IMR-90 (cell line): ENCODE measurements at regions not wholly inside any gene's neighbourhood (a gene's known extent, or its start where the extent isn't known, plus 50 kb on each side); places are given as distances from the start of the nearest gene placed in this dataset.

Experiments used
- FOS ChIP-seq: fragments of 150-350 bp; IDR thresholded peaks from 2 replicates; pipeline ENCODE4 v1.6.1; 2016; ENCODE audit warnings: low read depth, low read length
- MAZ ChIP-seq: IDR thresholded peaks from 2 replicates; pipeline ENCODE4 v1.6.1; 2012; ENCODE audit warnings: low read depth, mild to moderate bottlenecking, low read length, improper control_type of control experiment, moderate library complexity, borderline replicate concordance
- MXI1 ChIP-seq: IDR thresholded peaks from 2 replicates; pipeline ENCODE4 v1.6.1; 2012; ENCODE audit warnings: low read depth, mild to moderate bottlenecking, low read length, moderate library complexity, borderline replicate concordance
- POLR2A ChIP-seq: IDR thresholded peaks from 2 replicates; pipeline ENCODE4 v1.6.1; 2012; ENCODE audit warnings: mild to moderate bottlenecking, low read depth, low read length
- RAD21 ChIP-seq: IDR thresholded peaks from 2 replicates; pipeline ENCODE4 v1.6.1; 2012; ENCODE audit warnings: low read length, improper control_type of control experiment
- RFX5 ChIP-seq: IDR thresholded peaks from 2 replicates; pipeline ENCODE4 v1.8.0; 2012; ENCODE audit warnings: low read depth, mild to moderate bottlenecking, low read length, moderate library complexity
- SMC3 ChIP-seq: fragments of 150-350 bp; IDR thresholded peaks from 2 replicates; pipeline ENCODE4 v1.6.1; 2016; ENCODE audit warnings: low read depth, mild to moderate bottlenecking, antibody characterized with exemption, low read length, moderate library complexity
- TF ChIP-seq, protein P1 (sequence below): conservative IDR thresholded peaks from 2 replicates; pipeline ENCODE4 v1.5.1; 2012; ENCODE audit warnings: mild to moderate bottlenecking, low read depth, low read length, improper control_type of control experiment
- TF ChIP-seq, protein P2 (sequence below): fragments of 150-350 bp; IDR thresholded peaks from 2 replicates; pipeline ENCODE4 v1.6.1; 2017; ENCODE audit warnings: mild to moderate bottlenecking, antibody characterized with exemption, low read length, low read depth
- TF ChIP-seq, protein P3 (sequence below): fragments of 150-350 bp; IDR thresholded peaks from 2 replicates; pipeline ENCODE4 v1.6.1; 2016; ENCODE audit warnings: low read depth, mild to moderate bottlenecking, low read length, moderate library complexity, borderline replicate concordance

DNA sequence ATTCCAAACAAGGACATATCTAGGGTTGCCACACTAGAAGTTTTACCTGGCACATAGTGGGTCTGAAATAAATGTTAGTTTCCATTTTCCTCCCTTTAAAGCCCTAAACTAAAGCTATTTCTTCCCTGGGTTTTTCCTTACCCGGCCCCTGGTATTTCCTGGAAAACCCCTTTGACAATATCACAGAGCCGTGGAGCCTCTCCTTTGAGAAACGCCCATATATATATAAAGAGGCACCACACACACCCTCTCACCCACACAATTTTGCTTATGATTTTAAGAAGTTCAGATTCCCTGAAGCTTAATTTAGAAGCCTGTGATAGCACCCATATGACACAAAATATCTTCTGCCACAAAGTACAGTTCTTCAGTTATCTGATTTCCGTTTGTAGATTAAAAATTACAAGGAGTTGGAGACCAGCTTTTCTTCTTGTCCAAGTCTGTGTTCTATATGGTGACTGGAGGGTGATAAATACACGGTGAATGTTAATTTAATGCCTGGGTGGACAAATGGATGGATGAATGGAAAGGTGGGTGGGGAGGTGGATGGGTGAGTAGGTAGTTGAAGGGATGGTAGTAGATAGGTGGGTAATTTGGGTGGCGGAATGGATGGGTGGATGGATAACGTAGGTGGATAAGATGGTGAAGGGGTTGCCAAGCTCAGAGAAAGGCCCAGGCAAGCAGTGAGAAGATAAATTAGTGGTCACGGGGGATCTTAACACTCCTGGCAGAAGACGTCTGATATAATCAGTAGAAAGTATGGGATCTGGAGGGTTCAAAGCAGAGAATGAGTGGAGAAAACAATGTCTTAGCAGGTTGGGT, 154.4 kb upstream of the FGGY start:
- no peak for TF ChIP-seq RFX5
- TF ChIP-seq MAZ: no peak
- TF ChIP-seq, protein P1, sequence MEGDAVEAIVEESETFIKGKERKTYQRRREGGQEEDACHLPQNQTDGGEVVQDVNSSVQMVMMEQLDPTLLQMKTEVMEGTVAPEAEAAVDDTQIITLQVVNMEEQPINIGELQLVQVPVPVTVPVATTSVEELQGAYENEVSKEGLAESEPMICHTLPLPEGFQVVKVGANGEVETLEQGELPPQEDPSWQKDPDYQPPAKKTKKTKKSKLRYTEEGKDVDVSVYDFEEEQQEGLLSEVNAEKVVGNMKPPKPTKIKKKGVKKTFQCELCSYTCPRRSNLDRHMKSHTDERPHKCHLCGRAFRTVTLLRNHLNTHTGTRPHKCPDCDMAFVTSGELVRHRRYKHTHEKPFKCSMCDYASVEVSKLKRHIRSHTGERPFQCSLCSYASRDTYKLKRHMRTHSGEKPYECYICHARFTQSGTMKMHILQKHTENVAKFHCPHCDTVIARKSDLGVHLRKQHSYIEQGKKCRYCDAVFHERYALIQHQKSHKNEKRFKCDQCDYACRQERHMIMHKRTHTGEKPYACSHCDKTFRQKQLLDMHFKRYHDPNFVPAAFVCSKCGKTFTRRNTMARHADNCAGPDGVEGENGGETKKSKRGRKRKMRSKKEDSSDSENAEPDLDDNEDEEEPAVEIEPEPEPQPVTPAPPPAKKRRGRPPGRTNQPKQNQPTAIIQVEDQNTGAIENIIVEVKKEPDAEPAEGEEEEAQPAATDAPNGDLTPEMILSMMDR: no peak
- TF ChIP-seq, protein P2, sequence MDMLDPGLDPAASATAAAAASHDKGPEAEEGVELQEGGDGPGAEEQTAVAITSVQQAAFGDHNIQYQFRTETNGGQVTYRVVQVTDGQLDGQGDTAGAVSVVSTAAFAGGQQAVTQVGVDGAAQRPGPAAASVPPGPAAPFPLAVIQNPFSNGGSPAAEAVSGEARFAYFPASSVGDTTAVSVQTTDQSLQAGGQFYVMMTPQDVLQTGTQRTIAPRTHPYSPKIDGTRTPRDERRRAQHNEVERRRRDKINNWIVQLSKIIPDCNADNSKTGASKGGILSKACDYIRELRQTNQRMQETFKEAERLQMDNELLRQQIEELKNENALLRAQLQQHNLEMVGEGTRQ: no peak
- TF ChIP-seq, protein P3, sequence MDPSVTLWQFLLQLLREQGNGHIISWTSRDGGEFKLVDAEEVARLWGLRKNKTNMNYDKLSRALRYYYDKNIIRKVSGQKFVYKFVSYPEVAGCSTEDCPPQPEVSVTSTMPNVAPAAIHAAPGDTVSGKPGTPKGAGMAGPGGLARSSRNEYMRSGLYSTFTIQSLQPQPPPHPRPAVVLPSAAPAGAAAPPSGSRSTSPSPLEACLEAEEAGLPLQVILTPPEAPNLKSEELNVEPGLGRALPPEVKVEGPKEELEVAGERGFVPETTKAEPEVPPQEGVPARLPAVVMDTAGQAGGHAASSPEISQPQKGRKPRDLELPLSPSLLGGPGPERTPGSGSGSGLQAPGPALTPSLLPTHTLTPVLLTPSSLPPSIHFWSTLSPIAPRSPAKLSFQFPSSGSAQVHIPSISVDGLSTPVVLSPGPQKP: no peak
- TF ChIP-seq MXI1: no peak
- TF ChIP-seq RAD21: no peak
- TF ChIP-seq SMC3: no peak
- TF ChIP-seq POLR2A: no peak
- TF ChIP-seq FOS: no peak
